GM12872 (cell line): ENCODE measurements at regions not wholly inside any gene's neighbourhood (a gene's known extent, or its start where the extent isn't known, plus 50 kb on each side); places are given as distances from the start of the nearest gene placed in this dataset.

Experiments
- CTCF ChIP-seq: IDR thresholded peaks from 3 replicates; pipeline ENCODE4 v1.5.1; 2011; ENCODE audit warnings: low read depth, mild to moderate bottlenecking, low read length, moderate library complexity; ENCODE audit not compliant: insufficient read depth

- no peak for TF ChIP-seq CTCF
These were observed 144.2 kb downstream of the CXCL12 start for GRCh38 chr10:44240584-44241205.

GRCh38 chr10:44238212-44238611, 146.7 kb downstream of the CXCL12 start:
- no peak for TF ChIP-seq CTCF

DNA sequence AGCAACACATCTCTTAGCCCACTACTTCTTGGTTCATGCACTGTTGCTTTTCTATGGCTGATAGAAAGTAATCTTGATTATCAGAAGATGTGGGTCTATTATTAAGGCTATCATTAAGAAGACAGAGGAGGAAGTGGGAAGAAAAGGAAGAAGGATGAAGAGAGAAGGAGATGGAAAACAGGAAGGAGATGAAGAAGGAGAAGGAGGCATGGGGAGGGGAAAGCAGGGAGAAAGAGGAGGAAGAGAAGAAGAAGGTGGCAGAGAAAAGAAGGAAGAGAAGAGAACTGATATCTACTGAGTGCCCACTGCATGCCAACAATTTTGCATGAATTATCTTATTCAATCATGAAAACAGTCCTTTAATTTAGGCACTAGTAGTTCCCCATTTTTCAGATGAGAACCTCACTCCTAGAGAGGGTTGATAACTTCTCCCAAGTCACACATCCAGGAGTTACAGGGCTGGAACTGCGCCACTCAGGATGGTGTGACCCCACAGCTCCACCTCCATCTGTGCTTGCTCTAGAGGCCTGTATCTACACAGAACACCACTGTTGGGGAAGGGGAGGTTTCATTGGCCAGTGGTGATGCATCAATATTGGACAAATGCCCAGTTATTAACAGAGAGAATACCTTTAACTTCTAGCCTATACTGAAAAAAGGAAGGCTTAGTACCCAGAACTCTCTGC, 147.4 kb downstream of the CXCL12 start:
- TF ChIP-seq CTCF, result no peak

DNA sequence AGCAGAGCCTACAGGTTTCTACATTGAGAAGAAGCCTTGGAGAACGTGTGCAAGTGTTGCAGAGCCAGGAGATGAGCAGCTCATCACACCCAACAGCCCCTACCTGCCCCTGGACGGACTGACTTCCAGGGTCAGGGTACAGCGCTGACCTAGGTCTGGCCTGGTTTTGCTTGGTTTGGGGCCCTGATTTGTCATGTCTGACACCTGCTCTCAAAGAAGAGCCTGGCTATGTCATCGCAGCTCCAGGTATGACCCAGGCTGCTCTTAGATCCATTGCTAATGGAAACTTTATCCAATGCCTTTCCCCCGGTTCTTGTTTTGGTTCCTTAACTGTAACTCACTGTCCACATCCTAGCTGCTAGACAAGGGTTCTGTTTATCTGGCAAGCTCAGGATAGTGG, 149.5 kb downstream of the CXCL12 start:
- no peak for TF ChIP-seq CTCF

- no peak for TF ChIP-seq CTCF
These were observed 150.4 kb downstream of the CXCL12 start for GRCh38 chr10:44234483-44234875.

GRCh38 chr10:44233561-44234482, 151.1 kb downstream of the CXCL12 start:
- TF ChIP-seq CTCF, result no peak

DNA sequence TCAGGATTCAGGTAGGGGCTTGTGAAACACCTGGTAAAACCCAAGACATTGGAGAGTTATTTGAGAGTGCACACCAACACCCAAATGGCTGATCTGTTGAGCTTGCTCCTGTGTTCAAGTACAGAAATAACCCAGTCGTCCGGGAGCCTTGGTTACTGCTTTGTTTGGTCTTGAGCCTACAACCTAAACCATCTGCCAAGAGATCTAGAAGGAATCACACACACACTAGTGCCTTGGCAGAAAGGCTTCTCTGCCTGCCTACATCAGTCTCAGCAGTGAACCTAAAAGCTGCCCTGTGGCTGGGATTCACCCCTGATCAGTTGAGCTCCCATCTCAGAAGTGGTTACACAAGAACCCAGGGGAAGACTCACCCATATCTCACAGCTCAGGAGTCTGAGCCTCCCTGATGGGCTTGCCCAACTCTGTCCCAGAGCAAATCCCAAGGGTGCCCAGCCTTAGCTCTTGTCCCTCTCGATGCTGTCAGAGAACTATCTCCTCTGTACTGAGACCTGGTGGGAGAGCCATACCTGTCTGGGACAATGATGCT, 167.6 kb downstream of the CXCL12 start:
- TF ChIP-seq CTCF, result no peak
